Upper lobe of right lung (tissue), 1 donor: ENCODE measurements at regions not wholly inside any gene's neighbourhood (a gene's known extent, or its start where the extent isn't known, plus 50 kb on each side); places are given as distances from the start of the nearest gene placed in this dataset.

ENCODE experiments used
- ATAC-seq: fragments of 200-7000 bp; cut with Tn5 transposase; one replicate; pipeline ENCODE4 v1.9.1; 2020; ENCODE audit warnings: mild to moderate bottlenecking, moderate library complexity
- DNase-seq: peaks from one replicate; pipeline ENCODE4 v3.0.0-alpha.2; 2020
- H3K27ac ChIP-seq: fragments of 200-600 bp; one replicate; pipeline ENCODE4 v1.8.0; 2022
- H3K27me3 ChIP-seq: fragments of 200-600 bp; one replicate; pipeline ENCODE4 v1.8.0; 2022; ENCODE audit warnings: mild to moderate bottlenecking
- H3K36me3 ChIP-seq: fragments of 200-600 bp; one replicate; pipeline ENCODE4 v1.8.0; 2022
- H3K4me1 ChIP-seq: fragments of 200-600 bp; one replicate; pipeline ENCODE4 v1.8.0; 2022
- H3K4me3 ChIP-seq: fragments of 200-600 bp; one replicate; pipeline ENCODE4 v1.8.0; 2022; ENCODE audit warnings: mild to moderate bottlenecking
- H3K9me3 ChIP-seq: fragments of 200-600 bp; one replicate; pipeline ENCODE4 v1.8.0; 2022
- intact Hi-C: fragments of 100-400 bp; cut with DNase I; formaldehyde crosslinking; loops from one replicate; pipeline ENCODE4 v1.11.0; 2022
- TF ChIP-seq, protein P1 (sequence below): fragments of 200-600 bp; IDR thresholded peaks from one replicate; pipeline ENCODE4 v1.8.0; 2022; ENCODE audit warnings: antibody characterized with exemption
- donor health status: DM: no; HTN: yes; CAD: no; lungs with severe emphysema.

DNA sequence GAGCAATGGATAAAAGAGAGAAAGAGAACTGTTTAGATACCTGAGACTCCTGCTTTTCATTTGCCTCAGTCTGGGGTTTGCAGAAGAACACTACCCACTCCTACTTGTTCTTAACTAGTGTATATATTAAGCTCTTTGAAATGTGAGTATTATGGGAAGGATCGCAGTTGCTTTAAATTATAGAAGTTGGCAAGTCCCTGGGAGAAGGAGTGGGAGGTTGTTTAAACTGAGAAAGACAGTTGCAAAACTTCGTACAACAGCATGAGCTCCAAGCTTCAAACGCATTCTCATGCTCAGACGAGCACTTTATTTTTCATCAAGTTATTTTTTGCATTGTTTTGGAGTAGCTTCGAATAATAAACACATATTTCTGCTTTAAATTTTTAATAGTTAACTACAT is 88.1 kb upstream of the C1QTNF7 start:
- ATAC-seq (no peak), DNase-seq (no peak)
- Histone ChIP-seq H3K4me3 (peak overlapping the region; percentile 32), H3K27me3 (no peaks in the 10 kb centered on the region), H3K27ac (no peak overlapping the region), H3K36me3 (no peaks in the 10 kb centered on the region), H3K9me3 (no peaks in the 10 kb centered on the region), H3K4me1 (peaks cover 13% of the 10 kb centered on the region)
- TF ChIP-seq, protein P1, sequence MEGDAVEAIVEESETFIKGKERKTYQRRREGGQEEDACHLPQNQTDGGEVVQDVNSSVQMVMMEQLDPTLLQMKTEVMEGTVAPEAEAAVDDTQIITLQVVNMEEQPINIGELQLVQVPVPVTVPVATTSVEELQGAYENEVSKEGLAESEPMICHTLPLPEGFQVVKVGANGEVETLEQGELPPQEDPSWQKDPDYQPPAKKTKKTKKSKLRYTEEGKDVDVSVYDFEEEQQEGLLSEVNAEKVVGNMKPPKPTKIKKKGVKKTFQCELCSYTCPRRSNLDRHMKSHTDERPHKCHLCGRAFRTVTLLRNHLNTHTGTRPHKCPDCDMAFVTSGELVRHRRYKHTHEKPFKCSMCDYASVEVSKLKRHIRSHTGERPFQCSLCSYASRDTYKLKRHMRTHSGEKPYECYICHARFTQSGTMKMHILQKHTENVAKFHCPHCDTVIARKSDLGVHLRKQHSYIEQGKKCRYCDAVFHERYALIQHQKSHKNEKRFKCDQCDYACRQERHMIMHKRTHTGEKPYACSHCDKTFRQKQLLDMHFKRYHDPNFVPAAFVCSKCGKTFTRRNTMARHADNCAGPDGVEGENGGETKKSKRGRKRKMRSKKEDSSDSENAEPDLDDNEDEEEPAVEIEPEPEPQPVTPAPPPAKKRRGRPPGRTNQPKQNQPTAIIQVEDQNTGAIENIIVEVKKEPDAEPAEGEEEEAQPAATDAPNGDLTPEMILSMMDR: no peak
- intact Hi-C loops: no loop called here

DNA sequence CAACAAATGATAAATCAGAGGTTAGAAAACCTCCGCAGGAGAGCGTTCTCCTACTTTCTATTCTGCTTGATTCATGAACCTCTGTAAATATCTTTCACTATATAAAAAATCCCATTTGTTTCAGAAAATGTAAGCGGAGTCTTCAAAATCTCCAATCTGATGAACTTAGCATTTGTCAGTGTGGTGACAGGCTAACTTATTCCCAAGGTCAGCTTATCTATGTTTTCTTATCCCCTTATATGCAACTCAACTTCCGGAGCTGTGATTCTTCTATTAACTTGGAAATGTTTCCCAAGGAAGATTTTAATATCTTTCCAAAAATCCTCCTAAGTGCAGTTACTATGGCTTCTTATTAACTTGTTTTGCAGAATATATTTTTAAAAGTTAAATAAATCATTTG is 87.5 kb upstream of the C1QTNF7 start:
- DNase-seq (no peak), ATAC-seq (no peak)
- no peaks in the 10 kb centered on the region for H3K27me3 ChIP-seq
- TF ChIP-seq, protein P1: no peak
- no peaks in the 10 kb centered on the region for H3K9me3 ChIP-seq
- peak overlapping the region; percentile 32 for H3K4me3 ChIP-seq
- intact Hi-C loops: no loop called here
- H3K27ac ChIP-seq: no peak overlapping the region
- peaks cover 19% of the 10 kb centered on the region for H3K4me1 ChIP-seq
- H3K36me3 ChIP-seq: no peaks in the 10 kb centered on the region

DNA sequence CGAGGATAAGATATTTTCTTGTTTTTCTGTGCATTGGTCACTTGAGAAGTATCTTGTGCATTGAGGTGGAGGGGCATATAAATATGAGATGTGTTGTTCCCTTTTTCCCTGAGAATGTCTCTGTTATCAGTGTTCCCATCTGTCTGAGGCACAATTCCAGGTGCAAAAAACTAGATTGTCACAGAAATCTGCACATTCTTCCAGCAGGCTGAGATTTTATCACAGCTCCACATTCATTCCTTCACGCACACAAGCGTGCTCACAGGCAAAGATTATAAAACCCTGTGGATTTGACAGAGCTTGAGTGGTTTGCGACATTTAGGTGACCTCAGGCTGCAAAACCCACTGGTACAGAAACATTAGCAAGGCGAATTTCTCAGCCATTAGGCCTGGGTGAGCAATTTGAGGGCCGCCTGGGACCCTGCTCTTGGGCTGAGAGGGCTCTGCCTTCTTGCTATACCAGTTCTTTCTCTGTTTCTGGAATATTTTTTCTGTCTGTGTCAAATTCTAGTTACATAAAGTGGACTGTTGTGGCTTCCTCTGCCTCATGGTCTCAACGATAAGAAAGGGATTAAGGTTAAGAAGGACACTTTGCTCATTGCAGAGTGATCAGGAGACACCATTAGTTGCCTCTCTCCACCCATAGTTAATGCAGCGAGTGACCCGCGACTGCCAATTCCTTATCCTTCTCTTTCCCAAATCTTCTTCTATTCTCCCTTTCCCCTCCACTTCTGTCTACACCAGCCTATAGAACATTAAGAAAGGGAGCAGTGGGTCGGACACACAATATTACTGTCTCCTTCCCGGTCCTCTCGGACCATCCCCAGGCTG is 86.7 kb upstream of the C1QTNF7 start:
- ATAC-seq (no peak), DNase-seq (no peak)
- H3K9me3 ChIP-seq: no peaks in the 10 kb centered on the region
- H3K4me3 ChIP-seq: peak overlapping the region; percentile 32
- TF ChIP-seq, protein P1: no peak
- no peaks in the 10 kb centered on the region for H3K27me3 ChIP-seq
- peak overlapping the region; percentile 18 for H3K27ac ChIP-seq
- no peaks in the 10 kb centered on the region for H3K36me3 ChIP-seq
- intact Hi-C loops: no loop called here
- H3K4me1 ChIP-seq: peaks cover 20% of the 10 kb centered on the region

DNA sequence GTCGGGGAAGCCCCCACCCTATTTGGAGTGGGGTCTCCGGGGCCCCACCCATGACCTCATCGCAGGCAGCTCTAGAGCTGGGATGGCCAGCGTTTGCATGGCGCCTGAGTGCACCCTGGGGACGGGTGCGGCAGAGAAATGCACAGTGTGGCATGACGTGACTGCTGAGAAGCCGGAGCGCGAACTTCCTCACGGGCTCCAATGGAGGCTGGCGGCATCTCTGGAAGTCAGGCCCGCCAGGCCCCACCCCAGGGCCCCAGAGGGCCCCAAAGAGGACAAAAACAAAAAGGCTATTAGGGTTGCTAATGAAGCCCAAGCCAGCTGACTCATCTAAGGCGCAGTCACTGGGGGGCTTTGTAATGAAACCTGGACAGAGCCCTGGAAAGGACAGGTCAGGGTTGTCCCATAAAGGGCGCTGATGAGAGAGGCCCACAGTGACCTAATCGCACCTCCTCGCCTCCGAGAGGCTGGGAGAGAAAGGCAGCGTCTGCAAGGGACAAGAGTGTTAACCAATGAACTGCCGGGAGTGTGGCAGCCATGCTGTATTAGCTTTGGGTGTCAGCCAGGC is 86.0 kb upstream of the C1QTNF7 start:
- TF ChIP-seq, protein P1: no peak
- peak overlapping the region; percentile 18 for H3K27ac ChIP-seq
- no peaks in the 10 kb centered on the region for H3K9me3 ChIP-seq
- H3K27me3 ChIP-seq: no peaks in the 10 kb centered on the region
- intact Hi-C loops: no loop called here
- ATAC-seq (peak; percentile 15), DNase-seq (no peak)
- H3K4me1 ChIP-seq: peaks cover 20% of the 10 kb centered on the region
- H3K36me3 ChIP-seq: no peaks in the 10 kb centered on the region
- no peak overlapping the region for H3K4me3 ChIP-seq

DNA sequence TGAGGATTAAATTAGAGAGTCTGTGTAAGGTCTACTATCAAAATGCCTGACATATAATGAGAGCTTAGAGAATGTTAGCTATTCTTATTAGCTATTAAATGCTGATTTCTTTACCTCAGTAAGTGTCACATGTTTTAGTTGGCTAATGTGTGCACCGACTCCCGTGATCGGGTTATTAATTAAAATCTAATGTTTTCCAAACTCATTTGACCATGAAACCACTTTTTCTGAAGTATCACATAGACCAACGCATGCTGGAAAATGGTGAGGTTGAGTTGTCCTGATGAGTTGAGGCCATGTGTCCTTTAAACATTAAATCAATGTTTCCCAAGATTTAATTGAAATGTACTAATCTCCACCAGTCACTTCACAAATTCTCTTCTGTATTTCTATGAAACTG is 84.8 kb upstream of the C1QTNF7 start:
- no peaks in the 10 kb centered on the region for H3K27me3 ChIP-seq
- DNase-seq (no peak), ATAC-seq (no peak)
- H3K9me3 ChIP-seq: no peaks in the 10 kb centered on the region
- H3K27ac ChIP-seq: no peak overlapping the region
- H3K4me1 ChIP-seq: peaks cover 24% of the 10 kb centered on the region
- no peaks in the 10 kb centered on the region for H3K36me3 ChIP-seq
- intact Hi-C loops: no loop called here
- no peak overlapping the region for H3K4me3 ChIP-seq
- TF ChIP-seq, protein P1: no peak
